T-helper 1 cell treated with Interleukin-12 subunit alpha and Interleukin-12 subunit beta and Interleukin-4 antibody, amounts not matched to agents 30 ng/mL and 1 ng/mL, for 36 hours (primary cell): ENCODE measurements at regions not wholly inside any gene's neighbourhood (a gene's known extent, or its start where the extent isn't known, plus 50 kb on each side); places are given as distances from the start of the nearest gene placed in this dataset.
"Not testable (repeated sequence)": the region's sequence is repeated elsewhere in the genome, so short reads cannot be mapped to it uniquely, and the experiment has no call there.

ENCODE experiments used
- intact Hi-C: fragments of 100-400 bp; cut with micrococcal nuclease; formaldehyde crosslinking; loops from one replicate; pipeline ENCODE4 v1.15.1; 2024

DNA sequence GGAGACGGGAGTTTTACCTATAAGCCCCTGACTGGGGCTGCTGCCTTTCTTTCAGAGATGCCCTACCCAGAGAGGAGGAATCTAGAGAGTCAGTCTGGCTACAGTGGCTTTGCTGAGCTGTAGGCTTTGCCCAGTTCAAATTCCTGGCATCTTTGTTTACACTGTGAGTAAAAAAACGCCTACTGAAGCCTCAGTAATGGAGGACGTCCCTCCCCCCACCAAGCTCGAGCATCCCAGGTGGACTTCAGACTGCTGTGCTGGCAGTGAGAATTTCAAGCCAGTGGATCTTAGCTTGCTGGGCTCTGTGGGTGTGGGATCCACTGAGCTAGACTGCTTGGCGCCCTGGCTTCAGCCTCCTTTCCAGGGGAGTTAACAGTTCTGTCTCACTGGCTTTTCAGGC is 237.1 kb upstream of the NT5E start:
- intact Hi-C loops: not testable (repeated sequence)

DNA sequence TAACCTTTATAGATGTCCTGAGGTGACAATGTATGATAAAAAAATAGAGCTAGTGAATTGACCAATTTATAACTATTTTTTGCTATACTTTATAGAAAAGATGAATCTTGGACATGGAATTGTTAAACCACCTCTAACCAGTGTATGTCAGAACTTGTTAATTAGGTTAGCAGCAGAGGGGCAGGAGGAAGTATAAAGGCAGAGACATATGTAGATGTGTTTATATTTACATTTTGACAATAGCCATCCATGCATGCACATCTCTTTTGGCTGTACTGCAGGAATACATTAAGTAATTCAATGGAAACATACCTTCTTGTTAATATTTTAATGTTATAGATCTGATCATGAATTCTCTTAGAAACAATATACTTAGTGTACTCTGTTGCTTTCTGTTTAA is 254.6 kb upstream of the NT5E start:
- intact Hi-C loops: no loop called here

DNA sequence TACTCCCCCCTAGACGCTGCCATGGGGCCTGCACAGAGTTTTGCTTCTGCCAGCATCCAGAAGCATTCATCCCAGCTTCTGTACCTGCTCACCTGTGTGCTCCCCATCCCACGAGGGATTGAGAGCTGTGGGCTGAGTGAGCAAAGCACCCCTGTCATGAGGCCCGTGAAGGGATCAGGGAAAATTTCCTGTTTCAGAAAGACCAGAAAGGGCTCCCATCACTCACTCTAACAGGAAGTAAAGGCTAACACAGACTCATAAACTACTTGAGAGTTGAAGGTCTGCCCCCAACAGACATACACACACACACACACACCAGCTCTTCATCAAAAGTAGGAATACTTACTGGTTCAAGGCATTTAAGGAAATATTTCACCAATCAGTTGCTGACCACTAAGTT is 256.5 kb upstream of the NT5E start:
- intact Hi-C loops: no loop called here

DNA sequence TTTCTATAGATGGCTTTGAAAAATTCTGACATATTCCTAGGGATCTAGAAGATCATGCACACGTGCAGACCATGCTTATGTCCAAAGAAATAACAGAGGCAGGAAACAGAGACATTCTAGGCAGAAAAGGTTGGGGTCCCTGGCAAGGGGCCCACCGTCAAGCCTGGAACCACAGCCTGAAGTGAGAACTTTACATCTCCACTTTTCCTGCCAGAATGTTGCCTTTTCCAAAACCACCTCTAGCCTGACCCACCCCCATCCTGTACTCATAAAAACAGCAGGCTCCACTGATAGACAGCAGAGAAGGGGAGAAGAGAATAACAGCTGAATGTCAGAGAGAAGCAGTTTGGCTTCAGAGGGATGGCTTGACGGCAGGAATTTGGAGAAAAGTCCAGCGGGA is 257.3 kb upstream of the NT5E start:
- intact Hi-C loops: no loop called here

DNA sequence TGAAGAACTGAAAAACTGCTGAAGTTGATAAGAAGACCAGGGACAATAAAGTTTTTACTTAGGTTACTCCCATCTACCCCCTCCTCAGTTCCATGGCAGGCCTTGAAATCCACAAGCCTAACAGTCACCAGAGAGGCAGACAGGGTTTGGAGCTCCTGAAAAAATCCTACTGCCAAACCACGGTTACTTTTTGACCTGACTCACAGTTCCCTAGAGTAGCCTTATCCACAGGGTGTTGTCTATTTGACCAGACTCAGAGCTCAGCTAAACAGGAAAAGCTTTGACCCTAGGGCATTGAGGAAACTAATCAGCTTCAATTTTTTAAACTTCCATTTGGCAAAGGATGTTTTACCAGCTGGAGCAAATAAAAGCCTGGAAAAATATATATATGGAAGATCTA is 257.7 kb upstream of the NT5E start:
- intact Hi-C loops: no loop called here

DNA sequence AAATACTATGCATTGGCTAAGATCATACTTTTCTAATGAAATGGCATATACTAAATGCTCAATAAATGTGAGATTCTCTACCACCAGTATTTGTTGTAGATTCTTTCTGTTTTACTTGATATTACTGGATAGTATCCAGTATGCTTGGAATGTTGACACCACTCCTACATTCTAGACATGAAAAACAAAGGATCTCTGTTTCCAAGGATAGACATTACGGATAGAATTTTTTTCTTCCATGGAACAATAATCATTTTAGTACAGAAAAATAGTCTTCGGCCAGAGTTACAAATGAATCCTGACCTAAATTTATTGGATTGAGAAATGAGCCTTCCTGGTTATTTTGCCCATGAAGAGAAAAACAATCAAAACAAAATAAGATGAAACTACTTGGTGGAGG is 258.2 kb upstream of the NT5E start:
- intact Hi-C loops: no loop called here

DNA sequence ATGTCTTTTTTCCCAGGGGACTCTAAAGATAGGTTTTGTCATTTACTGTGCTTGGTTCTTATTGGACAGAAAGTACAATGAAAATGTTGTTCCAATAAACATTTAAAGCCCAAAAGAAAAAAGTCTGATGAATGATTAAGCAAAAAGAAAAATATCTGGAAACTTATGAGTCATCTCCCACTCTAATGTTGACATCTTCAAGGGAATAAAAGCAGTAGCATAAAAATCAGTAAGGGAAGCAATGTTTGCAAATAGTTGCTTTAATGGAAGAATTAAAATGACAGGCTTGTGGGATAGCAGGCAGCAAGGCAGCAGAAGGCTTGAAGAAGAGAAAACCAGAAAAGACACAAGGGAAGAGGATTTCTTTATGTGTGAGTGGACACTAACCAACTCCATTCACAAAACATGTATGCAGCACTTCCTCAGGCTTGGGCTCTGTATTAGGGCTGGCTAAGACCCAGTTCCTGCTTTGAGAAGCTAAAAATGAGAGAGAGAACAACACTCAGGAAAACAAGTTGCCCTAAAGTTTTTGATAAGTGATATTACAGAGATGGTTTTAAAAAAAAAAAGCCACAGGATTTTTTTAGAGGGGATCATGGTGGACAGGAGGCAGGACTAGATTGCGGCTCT is 263.2 kb upstream of the NT5E start:
- intact Hi-C loops: no loop called here

DNA sequence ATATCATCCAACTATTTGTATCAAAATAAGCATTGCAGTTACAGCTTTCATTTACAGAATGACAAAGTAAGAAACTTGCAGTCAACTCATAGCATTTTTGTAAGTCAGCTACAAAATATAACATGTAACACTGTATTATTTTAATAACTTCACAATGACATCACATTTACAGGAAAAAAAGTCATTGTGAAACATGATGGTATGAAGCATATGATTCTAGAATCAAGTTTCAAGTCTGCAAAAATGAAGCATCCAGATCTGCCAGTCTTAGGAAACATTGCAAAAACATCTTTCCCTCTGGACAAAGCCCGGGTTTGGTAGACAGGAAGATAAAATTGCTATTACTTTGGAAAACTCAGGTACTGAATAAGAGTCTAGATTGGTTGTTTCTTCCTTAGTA is 263.9 kb upstream of the NT5E start:
- intact Hi-C loops: no loop called here

DNA sequence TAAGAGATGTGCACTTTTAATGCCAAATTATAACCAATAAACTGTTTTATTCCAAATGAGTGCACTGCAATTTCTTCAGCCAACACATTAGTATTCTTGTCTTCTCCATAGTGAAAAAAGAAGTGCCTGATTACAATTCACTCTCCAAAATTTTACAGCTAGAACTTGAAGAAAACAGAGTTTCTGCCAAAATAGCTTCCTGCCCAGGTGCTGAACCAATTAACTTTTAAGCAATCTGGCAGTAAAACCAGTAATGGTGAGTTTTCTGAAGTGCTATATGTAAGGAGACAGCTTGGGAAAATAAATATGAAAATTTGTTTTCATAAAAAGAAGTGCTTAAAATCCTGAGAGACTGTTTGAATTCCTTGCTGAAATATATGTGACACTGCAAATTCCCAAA is 266.0 kb upstream of the NT5E start:
- intact Hi-C loops: no loop called here

DNA sequence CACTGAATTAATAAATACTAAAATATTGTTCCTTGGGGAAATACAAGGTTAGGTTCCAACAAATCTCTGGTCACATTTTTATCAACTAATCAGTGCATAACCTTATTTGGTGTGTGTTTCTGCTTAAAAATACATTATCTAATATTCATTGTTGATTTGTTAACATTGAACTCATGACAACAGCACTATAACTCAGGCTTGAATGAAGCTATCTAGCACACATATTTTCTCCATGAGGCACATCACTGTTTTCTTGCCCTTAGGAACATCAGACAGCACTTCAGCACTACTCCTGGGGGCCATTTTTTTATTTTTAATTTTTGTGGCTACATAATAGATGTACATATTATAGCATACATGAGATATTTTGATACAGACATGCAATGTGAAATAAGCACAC is 277.2 kb upstream of the NT5E start:
- intact Hi-C loops: no loop called here

DNA sequence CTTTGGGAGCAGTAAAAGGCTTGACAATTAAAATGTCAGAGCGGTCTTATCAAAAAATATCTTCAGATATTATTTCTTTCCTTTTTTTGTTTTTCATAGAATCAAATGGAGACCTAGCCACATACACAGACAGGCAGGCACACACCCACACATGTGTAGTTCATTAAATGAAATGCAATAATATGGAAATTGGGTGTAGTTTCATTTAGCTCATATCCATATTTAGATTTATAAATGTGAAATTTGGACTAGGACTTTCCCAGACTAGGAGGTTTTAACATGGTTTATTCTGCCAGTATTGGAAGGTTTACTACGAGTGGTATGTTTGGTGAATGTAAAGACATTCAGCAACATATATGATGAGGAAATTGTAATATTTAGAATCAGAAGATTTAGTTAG is 277.7 kb upstream of the NT5E start:
- intact Hi-C loops: no loop called here

DNA sequence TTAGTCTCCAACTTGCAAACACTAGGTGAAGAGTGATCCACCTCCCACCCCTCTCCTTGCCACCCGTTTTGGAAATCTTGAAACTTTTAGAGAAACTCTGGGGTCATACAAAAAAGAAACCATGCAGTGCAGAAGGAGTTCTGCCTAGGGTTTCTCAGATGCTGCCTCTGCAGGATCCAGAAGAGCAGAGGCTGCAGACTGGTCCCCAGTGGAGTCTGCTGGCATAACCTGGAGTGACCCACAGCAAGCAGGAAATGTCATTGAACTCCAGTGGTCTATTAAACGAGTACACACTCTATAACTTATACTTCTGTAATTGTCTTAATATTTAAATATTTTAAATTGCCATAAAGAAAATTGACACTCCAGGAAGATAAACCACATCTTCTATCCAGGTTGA is 280.7 kb upstream of the NT5E start:
- intact Hi-C loops: no loop called here

DNA sequence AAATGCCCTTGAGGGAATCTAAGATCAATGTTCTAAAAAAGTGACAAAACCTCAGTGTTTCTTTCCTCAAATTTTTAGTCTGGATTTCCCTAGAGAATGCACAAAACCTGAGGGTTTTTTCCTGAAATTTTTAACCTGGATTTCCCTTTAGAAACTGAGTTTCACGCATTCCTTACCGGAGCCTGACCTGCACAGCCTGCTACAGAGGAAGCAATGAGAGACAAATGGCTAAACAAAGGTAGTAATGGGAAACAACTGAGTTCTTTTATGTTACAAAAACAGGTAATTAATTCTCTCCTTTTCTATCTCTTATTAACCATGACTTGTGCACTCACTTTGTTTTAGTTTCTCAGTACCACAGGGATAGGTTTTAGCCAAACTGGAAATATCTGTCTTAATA is 281.7 kb upstream of the NT5E start:
- intact Hi-C loops: no loop called here

DNA sequence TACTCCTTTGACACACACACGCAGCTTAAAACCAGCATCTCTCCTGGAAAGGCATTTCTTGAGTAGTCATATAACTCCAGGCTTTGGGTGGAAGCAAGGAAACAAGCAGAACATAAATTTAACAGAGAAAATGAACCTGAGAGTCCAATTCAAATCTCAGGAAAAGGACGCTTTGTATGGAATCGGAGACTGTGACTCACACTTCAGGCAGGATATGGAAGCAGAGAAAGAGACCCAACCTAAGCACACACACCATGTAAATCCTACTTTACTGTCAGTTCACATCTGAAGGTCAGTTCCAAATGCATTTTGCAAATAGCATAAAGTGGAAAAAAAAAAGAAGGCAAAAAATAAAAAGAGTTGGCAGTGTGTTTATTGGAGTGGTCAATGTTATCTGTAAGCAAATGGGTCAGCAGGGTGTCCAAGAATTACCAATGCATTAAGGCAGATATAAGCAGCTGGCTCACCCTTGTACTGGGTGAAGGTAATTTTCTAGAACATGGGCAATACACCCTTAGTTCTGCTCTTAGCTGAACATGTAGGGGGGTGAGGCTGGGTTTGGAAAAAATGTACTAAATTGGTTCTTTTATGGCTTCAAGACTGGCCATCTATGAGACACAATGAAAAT is 283.7 kb upstream of the NT5E start:
- intact Hi-C loops: no loop called here

DNA sequence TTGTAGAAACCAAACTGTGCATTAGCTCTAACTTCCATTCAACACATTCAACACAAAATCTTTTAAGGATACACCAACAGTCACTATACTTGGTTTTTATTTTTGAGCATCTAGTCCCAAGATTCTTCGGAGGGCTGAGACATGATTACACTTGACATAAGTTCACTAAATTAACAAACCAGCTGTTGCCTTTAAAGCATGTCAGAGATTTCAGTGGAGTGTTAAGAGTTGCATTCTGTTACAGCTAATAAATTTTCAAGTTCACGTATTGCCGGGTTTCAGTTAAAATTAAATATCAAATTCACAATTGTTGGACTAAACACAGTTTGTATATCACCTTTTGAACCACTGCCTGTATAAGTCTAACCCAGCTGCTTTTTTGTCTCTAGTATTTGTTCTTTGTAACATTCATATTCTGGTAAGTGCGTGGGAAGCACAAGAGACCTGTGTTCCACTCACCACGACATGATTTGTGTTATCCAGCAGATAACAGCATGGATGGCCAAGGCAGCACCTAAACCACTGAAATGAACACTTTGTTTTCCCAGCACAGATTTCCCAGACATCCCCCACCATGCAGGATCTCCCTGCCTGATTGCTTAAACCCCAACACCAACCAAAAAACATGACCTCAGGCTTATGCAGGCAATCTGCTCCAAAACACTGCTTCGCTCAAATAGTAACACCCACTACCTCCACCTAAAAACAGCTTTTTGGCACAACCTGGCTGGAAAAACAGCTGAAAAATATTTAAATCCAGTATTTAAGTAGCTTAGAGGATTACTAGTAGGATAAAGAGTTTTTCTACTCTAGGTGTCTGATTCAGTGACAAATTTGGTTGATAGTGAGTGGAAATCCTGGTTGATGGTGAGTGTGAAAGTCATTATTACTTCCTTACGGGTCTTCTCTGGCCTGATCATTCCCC is 286.5 kb upstream of the NT5E start:
- intact Hi-C loops: no loop called here

DNA sequence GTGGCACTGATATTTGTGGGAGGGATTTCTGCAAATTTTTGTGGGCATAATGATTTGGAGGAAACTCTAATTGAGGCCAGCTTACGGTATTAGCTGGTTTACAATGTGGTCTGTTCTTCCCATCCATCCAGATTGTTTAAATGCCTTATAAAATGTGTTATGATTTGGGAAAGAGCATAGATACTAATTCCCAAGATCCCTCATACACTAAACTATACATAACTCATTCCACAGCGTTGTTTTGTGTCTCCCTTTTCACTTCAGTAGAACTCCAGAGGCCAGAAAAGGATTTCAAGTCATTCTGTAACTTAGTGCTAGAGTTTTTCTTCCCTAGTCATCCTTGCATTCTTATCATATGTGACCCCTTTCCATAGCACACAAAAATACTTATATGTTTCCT is 292.6 kb upstream of the NT5E start:
- intact Hi-C loops: no loop called here

DNA sequence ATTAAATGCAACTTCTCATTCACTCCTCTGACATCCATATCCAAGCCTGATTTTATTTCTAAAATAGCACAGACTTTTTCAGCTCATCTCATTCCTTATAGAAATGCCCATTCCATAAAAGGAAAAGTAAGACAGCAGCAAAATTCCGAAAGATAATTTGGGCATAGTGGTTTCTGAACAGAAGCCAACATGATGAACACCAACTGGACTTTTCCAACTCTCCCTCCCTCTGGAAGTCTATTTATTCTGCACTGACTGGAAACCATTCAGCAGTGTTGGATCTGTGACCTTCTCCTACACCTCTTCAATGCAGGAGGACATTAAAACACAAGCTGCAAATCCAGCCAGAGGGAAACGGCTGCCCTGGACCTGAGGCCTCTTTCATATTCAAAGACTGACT is 306.2 kb upstream of the NT5E start:
- intact Hi-C loops: no loop called here

DNA sequence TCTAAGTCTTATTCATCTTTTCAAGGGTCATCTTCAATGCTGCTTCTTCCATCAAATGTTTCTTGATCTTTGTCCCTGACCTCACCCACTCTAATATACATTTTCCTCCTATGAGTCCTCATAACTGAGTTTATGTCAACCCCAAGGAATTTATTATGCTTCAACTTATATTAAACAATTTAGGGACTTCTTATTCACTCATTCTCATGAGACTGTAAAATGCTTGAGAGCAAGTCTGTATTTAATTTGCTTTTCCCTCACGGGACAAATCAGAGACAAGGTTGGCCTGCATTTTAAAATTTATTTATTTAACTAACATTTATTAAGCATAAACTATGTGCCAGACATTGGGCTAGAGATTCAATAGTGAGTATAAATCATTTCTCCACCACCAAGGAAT is 312.0 kb upstream of the NT5E start:
- intact Hi-C loops: no loop called here

DNA sequence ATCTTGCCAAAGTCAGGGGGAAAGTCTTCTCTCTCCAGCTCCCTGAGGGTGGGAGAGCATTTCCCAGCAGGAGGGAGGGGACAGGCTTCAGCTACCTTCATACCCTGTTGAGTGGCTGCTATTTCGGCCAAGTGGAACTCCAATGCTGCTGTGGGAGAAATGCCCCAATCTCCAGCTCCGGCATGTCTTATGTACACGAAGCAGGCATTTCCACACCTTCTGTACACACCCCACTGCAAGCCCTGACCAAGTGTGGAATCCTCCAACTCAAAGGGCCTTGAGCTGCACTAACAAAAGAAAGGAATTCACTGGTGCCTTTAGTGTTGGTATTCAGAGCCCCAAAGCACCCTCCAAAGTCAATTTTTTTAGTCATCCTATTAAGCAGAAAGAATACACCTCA is 313.6 kb upstream of the NT5E start:
- intact Hi-C loops: no loop called here

DNA sequence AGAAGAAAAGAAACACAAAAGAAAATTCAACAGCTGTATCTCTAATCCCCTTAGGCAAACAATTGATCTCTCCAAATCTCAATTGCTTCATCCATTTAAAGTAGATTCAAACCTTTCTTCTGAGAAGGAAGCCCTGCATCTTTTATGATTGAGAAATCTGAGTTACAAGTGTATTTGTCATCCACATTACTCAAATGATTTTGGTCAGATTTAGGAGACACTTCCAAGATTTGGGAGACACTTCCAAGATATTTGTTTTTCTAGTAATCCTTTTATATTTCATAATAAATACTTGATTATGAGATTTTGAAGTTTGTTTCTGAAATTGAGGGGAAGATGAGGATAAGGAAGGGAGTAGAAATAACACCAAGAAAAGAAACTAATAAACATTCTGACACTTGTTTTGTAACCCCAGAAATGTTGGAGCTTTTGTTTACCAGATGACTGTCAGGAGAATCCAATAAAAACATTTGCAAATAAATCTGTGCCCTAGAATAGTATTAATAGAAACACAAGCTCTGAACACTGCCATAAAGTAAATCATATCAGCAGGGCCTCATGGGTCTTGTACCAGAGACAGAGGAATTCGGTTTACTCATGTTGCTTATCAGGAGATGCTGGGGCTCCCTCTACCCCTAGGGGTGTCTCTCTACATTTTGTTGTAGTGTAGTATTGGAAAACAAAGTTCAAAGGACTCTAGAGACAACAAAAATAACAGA is 314.3 kb upstream of the NT5E start:
- intact Hi-C loops: no loop called here

DNA sequence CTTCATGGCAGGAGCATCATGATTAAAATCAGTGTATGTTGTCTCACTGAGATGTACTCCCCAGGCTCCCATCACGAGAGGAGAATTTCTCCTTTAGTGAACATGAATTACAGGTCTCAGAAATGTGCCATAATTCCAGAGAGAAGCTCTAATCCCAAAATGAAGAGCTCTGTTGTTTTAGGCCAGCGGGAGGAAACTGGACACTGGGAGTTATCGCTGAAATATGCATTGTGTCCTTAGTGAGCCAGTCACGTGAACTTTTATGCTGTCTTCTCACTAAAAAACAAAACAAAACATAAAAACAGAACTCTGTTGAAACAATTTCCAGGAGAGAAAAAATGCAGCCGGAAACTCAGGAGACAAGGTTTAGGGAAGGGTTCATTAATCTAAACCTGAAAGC is 315.7 kb upstream of the NT5E start:
- intact Hi-C loops: no loop called here

DNA sequence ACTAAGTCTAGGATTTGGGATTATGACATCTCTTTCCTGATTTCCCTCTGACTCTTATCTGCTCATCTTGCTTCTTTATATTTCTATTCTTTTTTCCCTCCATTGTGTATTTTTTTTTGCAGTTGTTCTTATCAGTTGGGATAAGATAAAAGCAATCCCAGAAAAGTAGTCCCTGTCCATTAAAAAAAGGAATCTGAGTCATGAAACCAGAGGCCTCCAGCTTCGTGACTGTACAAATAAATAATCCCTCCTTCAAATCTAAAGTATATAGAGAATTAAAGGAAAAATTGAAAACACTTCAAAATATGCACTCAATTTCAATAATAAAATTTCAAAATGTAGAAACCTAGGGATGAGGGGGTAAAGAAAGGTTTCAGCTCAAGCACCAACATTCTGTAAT is 317.8 kb upstream of the NT5E start:
- intact Hi-C loops: no loop called here
